GM19467 (cell line): ENCODE measurements at regions not wholly inside any gene's neighbourhood (a gene's known extent, or its start where the extent isn't known, plus 50 kb on each side); places are given as distances from the start of the nearest gene placed in this dataset.

Experiments used
- ATAC-seq: cut with Tn5 transposase; IDR thresholded peaks from one replicate; pipeline ENCODE4 v1.9.1; 2021; ENCODE audit warnings: mild to moderate bottlenecking, moderate library complexity; ENCODE audit not compliant: unreplicated experiment

DNA sequence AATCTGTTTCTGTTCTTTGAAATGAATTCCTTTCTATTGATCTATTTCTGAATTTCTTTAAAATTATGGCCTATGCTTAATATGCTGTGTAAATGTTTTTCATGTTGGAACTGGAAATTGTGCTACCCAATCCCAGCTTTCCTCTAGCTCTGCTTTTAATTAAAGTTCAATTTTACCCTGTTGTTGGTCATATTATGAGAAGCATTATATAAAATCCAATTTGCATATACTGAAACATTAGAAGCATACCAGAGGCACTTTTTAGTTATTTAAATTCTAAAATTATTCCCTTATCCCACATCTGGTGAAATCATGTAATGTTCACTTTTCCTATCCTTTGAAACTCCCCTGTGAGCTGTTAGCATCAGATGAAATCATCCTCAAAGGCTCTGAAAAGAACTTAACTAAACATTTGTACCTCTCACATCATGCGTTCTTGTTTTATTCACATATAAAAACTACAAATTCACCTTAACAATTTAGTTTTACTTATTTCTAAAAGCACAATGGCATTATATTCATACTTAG is 160.6 kb upstream of the COL21A1 start:
- no peak for ATAC-seq

DNA sequence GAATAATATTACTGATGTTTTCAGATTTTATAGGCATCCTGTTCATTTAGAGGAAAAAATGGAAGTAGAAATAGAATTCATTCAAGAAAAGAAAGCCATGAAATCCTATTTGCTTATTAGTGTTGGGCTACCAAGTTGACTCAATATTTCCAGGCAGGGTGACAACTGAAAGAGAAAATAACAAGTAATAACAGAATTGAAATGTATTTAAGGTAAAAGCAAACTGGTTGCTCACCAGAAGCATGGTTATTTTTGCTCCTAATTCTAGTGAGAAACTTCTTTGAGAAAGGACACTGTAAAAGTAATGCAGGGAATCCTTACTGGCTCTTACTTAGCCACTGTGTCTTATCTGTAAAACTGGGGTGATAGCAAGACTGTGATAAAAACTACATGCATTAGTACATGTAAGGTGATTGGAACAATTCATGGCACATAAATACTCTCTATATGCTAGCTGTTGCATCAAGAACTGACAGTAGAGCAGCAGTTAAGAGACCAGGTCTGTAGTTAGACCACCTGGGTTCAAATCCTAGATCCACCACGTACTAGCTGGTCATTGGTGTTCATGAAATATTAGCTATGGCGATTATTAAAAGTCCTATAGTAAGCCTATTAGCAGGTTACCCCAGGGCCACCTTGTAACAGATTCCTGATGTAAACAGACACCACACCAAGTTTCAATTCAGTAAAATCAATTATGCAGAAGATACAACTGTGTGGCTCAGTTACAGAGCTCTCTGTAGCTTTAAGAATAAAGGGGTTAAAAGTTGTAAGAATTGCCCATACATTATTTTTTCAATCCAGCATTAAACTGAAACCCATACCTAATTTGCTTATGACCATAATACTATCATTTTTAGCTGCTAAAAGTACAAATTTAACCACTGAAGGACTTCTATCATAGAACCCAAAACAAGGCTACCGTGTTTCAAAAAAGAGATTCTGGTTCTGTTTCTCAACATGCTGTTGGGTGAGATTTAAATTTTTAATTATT is 159.2 kb upstream of the COL21A1 start:
- peak; percentile 54 for ATAC-seq

DNA sequence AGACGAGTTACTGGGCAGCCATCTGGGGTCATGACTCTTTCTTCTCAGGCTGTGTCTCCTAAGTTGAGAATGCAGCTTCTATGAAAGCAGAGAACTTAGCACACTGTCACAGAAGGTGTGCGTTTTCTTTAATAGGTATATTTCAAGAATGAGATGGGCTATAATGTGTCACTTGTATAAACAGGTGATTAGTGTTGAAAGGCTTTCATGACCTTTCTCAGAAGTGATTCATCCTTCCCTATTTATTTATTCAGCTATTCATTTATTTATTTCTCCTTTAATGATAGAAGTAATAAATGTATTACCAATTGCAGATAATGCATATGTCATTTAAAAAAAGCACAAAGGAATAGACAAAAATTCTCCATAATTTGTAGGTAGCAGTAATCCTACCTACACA is 157.2 kb upstream of the COL21A1 start:
- ATAC-seq: no peak

DNA sequence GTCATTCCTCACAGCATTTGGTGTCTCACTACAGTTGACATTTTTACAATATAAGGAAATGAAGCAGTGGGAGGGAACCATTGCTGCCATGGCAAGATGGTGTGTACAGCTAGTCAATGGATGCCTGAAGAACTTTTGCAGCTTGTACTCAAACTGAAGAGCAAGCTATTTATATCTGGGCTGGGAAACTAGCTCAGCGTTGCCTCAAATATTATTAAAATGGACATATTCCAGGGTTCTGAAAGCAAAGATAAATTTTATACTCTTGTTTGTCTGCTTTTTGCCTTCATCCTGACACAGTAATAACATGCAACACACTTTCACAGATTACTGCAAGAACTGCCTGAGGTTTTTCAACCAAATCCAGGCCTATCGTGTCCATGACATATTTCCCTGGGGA is 156.4 kb upstream of the COL21A1 start:
- ATAC-seq: no peak

DNA sequence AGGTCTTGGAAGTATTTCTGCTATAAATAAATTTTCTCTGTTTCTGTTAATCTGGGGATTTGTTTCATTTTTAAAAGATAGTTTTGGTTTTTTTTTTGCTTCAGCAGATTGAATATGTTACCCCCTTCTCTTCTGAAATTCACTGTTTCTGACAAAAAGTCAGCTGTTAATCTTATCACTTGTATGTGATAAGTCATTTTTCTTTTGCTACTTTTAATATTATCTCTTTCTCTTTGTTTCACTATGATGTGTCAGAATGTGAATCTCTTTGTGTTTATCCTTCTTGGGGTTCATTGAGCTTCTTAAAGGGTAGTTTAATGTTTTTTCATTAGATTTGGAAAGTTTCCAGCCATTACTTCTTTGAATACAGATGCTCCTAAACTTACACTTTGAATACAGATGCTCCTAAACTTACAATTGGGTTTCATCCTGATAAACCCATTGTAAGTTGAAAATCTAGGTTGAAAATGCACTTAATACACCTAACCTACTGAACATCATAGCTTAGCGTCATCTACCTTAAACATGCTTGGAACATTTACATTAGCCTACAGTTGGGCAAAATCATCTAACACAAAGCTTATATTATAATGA is 154.2 kb upstream of the COL21A1 start:
- no peak for ATAC-seq

DNA sequence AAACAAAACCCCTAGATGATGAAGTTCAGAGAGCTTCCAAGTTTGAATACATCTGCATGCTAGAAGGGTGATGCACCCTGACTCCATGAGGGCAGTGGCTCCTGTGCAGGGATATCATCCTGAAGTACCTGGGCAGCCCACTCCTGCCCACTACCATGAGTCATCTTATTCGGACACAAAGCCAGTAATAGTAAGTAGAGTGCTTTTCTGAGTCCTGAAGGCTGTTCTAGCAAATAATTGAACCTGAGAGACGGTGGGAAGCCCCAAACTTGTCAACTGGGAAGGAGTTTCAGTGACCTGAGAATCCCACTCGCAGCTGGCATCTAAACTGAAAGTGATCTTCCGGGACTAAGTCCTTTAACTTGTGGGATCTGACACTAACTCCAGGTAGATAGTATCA is 152.9 kb upstream of the COL21A1 start:
- ATAC-seq: no peak

DNA sequence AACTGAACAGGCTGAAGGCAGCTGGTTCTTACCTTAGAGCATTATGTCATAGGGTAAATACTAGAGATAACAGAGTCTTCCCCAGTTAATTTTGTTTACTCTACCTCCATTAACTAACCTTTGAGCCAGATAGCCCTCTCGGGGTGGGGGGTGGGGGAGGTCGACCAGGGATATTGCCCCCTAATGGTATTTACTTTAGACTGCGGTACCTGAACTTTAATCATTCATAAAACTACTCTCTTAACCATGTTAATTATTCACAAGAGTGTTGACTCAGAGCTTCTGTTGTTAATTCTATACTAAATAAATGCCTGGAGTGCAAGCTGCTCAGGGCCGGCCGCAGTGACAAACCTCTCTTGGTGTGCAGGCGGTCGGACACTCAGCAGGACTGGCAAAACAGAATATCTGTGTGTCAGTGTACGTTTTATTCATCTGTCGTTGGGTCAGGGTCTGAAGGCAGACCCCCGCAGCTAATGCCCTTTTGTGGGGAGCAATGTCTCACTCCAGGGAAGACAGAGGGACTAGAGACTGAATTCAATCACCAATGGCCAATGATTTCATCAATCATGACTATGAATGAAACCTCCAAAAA is 152.4 kb upstream of the COL21A1 start:
- no peak for ATAC-seq

DNA sequence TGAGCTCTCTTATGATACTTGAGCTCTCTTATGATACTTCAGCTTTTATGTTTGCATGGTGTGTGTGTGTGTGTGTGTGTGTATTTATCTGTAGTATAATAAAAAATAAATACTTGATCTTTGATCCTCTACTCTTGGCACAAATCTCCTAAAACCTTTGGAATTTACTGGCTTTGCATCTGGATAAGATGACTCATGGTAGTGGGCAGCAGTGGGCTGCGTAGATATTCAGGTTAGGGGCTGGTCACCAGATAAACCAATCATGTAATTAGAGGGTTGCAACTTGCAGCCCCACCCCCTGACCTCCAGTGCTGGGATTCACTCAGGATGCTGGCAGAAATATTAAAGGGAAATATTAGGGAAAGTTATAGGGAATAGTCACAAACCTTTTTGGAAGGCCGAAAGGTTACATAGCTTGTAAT is 151.9 kb upstream of the COL21A1 start:
- ATAC-seq: no peak

DNA sequence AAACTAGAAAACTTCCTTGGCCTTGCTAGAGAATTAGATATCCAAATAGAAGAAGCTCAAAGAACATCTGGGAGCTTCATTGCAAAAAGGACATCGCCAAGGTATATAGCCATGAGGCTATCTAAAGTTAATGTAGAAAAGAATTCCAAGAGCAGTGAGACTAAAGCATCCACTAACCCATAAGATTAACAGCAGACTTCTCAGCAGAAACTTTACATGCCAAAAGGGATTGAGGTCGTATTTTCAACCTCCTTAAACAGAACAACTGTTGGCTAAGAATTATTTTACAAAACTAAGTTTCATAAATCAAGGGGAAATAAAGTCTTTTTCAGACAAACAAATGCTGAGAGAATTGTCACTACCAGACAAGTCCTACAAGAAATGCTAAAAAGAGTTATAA is 149.1 kb upstream of the COL21A1 start:
- no peak for ATAC-seq

DNA sequence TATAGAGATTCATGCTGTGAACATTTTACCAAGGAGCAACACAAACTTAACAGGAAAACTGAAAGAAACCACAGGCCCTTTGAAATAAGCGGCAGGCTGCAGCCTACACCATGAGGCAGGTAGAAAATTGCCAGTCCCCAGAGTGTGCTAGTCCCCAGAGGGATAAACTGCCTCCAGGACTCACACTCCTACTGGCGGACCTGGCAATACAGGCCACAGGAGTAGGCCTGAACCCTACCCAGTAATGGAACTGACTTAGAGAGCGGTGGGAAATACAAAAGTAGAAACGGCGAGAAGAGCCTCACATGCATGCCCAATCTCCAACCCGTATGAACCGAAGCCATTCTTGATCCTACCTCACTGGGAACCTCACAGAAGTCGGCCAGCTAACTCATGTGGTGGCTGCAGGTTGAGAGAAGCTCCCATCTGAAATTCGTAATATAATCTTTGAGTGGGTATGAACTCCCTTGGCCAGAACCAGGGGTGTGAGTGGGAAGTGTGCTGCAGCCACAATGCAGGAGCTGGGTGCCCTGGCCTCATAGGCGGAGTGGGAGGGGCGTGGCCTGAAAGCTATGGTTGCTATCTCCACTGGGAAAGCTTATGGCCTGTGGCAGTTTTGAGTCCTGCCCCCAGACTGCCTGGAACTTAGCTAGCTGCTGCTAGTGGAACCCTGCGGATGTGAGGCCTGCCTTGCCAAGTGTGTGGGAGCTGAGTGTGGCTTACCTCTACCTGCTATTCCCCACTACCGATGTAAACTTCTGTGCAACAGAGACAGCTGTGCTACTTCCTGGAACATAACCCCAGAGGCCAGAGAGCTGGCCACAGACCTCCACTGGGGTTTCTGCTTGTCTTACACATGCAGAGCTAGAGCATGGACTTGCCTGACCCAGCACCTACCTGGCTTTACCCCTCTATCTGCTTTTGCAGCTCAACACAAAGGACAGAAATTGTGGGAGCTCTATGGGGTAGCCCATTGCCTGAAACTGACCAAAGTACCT is 146.5 kb upstream of the COL21A1 start:
- ATAC-seq: no peak

DNA sequence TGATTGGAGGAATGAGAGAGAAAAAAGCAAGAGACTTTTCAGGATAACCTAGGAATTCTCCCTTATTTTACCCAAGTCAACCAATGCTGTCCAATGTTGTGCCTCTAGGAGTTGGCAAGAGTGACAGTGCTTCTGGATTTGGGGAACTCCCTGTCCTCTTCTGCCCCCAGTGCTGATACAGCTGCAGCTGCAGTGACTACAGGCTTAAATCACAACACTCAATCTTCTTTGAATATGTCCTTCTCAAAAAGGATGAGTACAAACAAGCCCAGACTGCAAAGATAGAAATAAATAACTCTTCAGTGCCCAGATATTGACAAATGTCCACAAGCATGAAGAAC is 141.0 kb upstream of the COL21A1 start:
- no peak for ATAC-seq

DNA sequence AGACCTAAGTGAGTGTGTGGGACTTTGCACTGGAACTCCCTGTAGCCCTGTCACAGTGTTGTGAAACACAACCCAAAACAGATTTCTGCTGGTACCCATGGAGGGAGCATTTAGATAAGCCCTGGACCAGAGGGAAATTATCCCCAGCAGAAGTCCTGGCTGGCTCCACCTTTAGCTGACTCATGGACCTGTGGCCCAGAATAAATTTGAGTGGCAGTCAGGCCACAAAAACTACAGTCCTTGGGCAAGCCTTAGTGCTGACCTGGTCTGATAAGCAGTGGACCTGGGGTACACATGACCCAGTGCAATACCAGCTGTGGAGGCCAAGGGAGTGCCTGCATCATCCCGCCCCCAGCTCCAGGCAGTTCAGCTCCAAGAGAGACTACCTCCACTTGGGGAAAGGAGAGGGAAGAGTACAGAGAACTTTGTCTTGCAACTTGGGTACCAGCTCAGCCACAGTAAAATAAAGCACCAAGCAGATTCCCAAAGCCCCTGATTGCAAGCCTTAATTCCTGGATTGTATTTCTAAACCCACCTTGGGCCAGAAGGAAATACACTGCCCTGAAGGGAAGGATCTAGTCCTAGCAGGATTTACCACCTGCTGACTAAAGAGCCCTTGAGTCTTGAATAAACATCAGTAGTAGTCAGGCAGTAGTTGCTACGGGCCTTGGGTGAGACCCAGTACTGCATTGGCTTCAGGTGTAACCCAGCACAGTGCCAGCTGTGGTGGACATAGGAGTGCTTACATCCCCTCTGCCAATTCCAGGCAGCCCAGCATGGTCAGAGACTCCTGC is 140.4 kb upstream of the COL21A1 start:
- ATAC-seq: no peak

DNA sequence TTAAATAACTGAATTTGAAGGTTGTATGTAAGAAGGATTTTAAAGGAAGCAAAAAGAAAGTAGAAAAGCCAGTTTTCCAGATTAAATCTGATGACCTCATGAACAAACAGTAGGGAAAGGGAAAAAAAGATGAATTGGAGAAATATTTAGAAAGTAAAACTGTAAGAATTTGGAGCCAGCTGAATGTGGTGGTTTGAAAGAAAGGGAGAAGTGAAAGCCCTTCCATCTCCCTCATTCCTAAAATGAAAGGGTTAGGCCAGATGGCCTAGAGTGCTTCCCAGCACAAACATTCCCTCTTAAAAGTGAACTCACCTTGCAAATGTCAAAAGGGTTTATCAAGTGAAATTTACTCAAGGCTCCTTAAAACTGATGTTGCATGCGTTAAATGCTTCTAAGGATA is 139.3 kb upstream of the COL21A1 start:
- ATAC-seq: no peak

DNA sequence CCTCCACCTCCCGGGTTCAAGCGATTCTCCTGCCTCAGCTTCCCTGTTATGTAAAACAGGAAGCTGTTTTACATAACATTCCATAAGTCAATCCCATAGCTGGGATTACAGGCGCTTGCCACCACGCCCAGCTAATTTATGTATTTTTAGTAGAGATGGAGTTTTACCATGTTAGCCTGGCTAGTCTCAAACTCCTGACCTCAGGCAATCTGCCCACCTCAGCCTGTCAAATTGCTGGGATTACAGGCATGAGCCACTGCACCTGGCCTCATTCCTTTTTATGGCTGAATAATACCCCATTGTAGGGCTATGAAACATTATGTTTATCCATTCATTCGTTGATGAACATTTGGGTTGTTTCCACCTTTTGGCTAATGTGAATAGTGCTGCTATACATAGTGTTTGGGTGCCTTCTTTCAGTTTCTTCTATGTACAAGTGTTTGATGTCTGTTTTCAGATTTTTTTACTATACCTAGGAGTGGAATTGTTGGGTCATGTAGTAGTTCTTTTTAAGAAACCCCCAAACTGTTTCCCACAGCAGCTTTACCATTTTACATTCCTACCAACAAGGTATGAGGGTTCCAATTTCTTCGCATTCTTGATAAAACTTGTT is 138.7 kb upstream of the COL21A1 start:
- no peak for ATAC-seq

DNA sequence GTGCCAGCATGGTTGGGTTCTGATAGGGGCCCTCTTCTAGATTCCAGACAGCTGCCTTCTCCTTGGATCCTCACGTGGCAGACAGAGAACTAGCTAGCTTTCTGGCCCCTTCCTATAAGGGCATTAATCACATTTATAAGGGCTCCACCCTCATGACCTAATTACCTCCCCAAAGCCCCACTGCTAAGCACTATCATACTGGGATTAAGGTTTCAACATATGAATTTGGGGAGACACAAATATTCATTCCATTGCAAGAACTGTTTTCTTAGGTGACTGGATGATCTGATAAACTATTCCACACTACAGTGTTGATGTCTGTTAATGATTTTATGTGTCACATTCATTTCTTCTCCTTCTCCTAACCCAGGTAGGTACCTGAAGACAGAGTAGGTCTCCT is 135.8 kb upstream of the COL21A1 start:
- ATAC-seq: no peak

DNA sequence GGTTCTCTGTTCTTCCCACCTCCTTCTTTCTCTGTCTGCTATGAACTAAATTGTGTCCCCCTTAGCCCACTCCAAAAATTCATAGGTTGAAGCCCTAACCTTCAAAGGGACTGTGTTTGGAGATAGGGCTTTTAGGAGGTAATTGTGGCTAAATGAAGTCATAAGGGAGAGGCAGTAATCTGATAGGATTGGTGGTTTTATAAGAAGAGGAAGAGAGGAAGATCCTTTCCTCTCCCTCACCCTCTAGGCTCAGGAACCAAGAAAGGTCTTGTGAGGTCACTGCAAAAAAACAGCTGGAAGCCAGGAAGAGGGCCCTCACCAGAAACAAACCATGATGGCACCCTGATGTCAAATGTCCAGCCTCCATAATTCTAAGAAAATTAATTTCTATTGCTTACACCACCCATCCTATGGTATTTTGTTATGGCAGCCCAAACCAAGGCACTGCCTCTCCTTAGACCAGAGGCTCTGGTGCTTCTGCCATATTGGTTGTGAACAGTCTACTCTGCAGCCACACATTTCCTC is 135.1 kb upstream of the COL21A1 start:
- ATAC-seq: no peak

DNA sequence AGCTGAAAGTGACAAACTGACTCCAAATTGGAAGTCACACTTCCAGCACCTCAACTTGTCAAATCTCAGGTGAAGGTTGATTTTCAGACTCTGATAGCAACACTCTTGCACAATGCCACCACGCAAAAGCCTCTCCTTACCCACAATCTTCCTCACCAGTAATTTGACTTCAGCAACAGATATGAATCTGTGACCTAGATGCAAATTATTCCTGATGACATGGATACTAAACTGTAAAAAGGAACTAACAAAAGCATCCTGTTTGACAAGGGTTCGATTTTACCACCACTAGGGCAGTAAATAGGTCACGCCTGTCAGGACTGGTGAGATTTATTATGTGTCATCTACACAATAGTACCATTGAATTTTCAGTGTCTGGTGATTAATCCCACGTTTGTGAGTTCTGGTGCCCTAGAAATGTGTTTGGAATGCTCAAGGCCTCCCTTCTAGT is 134.4 kb upstream of the COL21A1 start:
- no peak for ATAC-seq

DNA sequence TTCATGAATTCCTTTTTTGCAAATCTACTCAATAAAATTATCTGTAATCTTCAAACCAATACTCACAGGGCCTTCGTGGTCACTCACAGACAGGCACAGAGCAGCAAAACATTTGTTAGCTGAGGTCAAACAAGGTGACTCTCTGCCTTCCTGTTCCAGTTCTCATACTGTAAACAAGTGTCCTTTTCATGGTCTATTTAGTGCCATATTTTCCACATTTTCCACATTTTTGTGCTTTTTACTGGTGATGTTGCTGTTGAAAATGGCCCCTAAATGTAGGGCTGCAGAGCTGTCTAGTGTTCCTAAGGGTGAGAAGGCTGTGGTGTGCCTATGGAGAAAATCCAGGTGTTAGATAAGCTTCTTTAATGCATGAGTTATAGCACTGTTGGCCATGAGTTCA is 133.1 kb upstream of the COL21A1 start:
- ATAC-seq: no peak

DNA sequence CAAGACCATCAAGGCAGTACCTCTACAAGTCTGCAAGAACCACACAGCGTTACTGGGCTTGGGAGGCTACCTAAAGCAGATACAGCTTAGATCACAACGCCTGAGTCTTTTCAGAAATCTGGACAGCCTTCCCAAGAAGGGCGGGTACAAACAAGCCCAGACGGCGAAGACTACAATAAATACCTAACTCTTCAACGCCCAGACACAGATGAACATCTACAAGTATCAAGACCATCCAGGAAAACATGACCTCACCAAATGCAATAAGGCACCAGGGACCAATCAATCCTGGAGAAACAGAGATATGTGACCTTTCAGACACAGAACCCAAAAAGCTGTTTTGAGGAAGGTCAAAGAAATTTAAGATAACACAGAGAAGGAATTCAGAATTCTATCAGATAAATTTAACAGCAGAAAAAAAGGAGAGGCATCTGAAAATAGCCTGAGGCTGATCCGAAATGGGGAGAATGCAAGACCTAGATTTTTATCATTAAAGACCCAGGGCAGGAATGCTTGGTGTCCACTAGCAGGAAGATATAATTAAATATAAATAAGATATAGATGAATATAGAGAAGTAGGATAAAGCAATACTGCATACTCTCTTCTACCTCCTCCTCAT is 131.7 kb upstream of the COL21A1 start:
- no peak for ATAC-seq
